ENCODE measurements at regions not wholly inside any gene's neighbourhood (a gene's known extent, or its start where the extent isn't known, plus 50 kb on each side); places are given as distances from the start of the nearest gene placed in this dataset.

GRCh38 chr9:26356491-26356890 lies 536.1 kb downstream of the CAAP1 start:
- Mint-ChIP-seq H3K27me3 (ENCODE audit: unreplicated experiment) (peaks cover 57% of the 10 kb centered on the region), H3K36me3 (ENCODE audit: unreplicated experiment) (no peaks in the 10 kb centered on the region), H3K9me3 (ENCODE audit: unreplicated experiment) (peaks cover 4% of the 10 kb centered on the region), H3K4me1 (ENCODE audit: unreplicated experiment) (no peaks in the 10 kb centered on the region), H3K27ac (ENCODE audit: unreplicated experiment) (no peak overlapping the region), H3K4me3 (ENCODE audit: unreplicated experiment) (no peak overlapping the region)
- no peak for DNase-seq (ENCODE audit: extremely low spot score, unreplicated experiment)
- TF ChIP-seq CTCF (IDR thresholded peaks at IDR 0.05), result no peak

GRCh38 chr9:26346942-26347477 lies 545.6 kb downstream of the CAAP1 start:
- Mint-ChIP-seq H3K27ac (ENCODE audit: unreplicated experiment) (no peak overlapping the region), H3K36me3 (ENCODE audit: unreplicated experiment) (peaks cover 5% of the 10 kb centered on the region), H3K9me3 (ENCODE audit: unreplicated experiment) (peaks cover 31% of the 10 kb centered on the region)

GRCh38 chr9:26341545-26341944 lies 551.1 kb downstream of the CAAP1 start:
- no peaks in the 10 kb centered on the region for H3K4me1 Mint-ChIP-seq (ENCODE audit: unreplicated experiment)
- H3K36me3 Mint-ChIP-seq (ENCODE audit: unreplicated experiment), result peaks cover 5% of the 10 kb centered on the region
- H3K27ac Mint-ChIP-seq (ENCODE audit: unreplicated experiment), result no peak overlapping the region
- no peak for DNase-seq (ENCODE audit: extremely low spot score, unreplicated experiment)
- TF ChIP-seq CTCF (IDR thresholded peaks at IDR 0.05), result no peak
- no peak overlapping the region for H3K4me3 Mint-ChIP-seq (ENCODE audit: unreplicated experiment)
- peaks cover 20% of the 10 kb centered on the region for H3K27me3 Mint-ChIP-seq (ENCODE audit: unreplicated experiment)
- H3K9me3 Mint-ChIP-seq (ENCODE audit: unreplicated experiment), result peaks cover 25% of the 10 kb centered on the region

More at GRCh38 chr9:26346942-26347477, 545.6 kb downstream of the CAAP1 start:
- Mint-ChIP-seq H3K27me3 (ENCODE audit: unreplicated experiment) (peaks cover 29% of the 10 kb centered on the region), H3K4me1 (ENCODE audit: unreplicated experiment) (no peaks in the 10 kb centered on the region), H3K4me3 (ENCODE audit: unreplicated experiment) (no peak overlapping the region)
- DNase-seq (ENCODE audit: extremely low spot score, unreplicated experiment), result no peak
- TF ChIP-seq CTCF (IDR thresholded peaks at IDR 0.05), result no peak

GRCh38 chr9:26339796-26340195 lies 552.8 kb downstream of the CAAP1 start:
- H3K9me3 Mint-ChIP-seq (ENCODE audit: unreplicated experiment), result peaks cover 19% of the 10 kb centered on the region
- DNase-seq (ENCODE audit: extremely low spot score, unreplicated experiment), result no peak
- peaks cover 11% of the 10 kb centered on the region for H3K27me3 Mint-ChIP-seq (ENCODE audit: unreplicated experiment)
- TF ChIP-seq CTCF (IDR thresholded peaks at IDR 0.05), result no peak
- H3K36me3 Mint-ChIP-seq (ENCODE audit: unreplicated experiment), result peaks cover 2% of the 10 kb centered on the region
- no peak overlapping the region for H3K27ac Mint-ChIP-seq (ENCODE audit: unreplicated experiment)
- no peak overlapping the region for H3K4me3 Mint-ChIP-seq (ENCODE audit: unreplicated experiment)
- H3K4me1 Mint-ChIP-seq (ENCODE audit: unreplicated experiment), result no peaks in the 10 kb centered on the region

DNA sequence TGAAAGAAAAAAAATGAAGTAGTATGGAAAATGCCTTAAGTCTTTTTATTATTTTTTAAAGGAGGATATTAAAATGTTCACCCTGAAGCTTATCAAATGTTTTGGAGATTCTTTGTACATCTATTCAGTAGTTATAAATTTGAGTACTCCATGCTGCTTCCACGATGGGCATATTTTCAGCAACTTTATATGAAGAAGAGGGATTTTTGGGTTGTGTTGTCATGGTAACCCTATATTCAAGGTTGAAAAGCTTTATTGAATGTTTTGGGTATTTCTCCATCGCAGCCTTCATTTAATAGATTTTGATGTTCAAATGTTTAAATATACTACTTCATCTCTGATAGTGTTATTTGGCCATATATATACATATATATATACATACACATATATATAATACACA lies 557.5 kb downstream of the CAAP1 start:
- DNase-seq (ENCODE audit: extremely low spot score, unreplicated experiment), result no peak
- no peaks in the 10 kb centered on the region for H3K9me3 Mint-ChIP-seq (ENCODE audit: unreplicated experiment)
- no peaks in the 10 kb centered on the region for H3K27me3 Mint-ChIP-seq (ENCODE audit: unreplicated experiment)
- no peak for TF ChIP-seq CTCF (IDR thresholded peaks at IDR 0.05)
- no peak overlapping the region for H3K27ac Mint-ChIP-seq (ENCODE audit: unreplicated experiment)
- H3K4me1 Mint-ChIP-seq (ENCODE audit: unreplicated experiment), result peaks cover 10% of the 10 kb centered on the region
- no peaks in the 10 kb centered on the region for H3K36me3 Mint-ChIP-seq (ENCODE audit: unreplicated experiment)
- no peak overlapping the region for H3K4me3 Mint-ChIP-seq (ENCODE audit: unreplicated experiment)

All from osteocyte (in vitro differentiated cells).